Suprapubic skin (tissue), 4 donors: ENCODE measurements at regions not wholly inside any gene's neighbourhood (a gene's known extent, or its start where the extent isn't known, plus 50 kb on each side); places are given as distances from the start of the nearest gene placed in this dataset.

Experiments used
- DNase-seq, 2 donors: peaks; one replicate each; pipeline ENCODE4 v3.0.0-alpha.2; 2019; ENCODE audit warnings: low spot score in 2 of 2
- H3K27ac ChIP-seq: fragments of 200-600 bp; sonication (generic); one replicate; pipeline ENCODE4 v1.5.1; 2019
- H3K27me3 ChIP-seq: fragments of 200-600 bp; sonication (generic); one replicate; pipeline ENCODE4 v1.5.1; 2019
- H3K36me3 ChIP-seq: fragments of 200-600 bp; sonication (generic); one replicate; pipeline ENCODE4 v1.5.1; 2019
- H3K4me1 ChIP-seq: fragments of 200-600 bp; sonication (generic); one replicate; pipeline ENCODE4 v1.5.1; 2019
- H3K4me3 ChIP-seq: fragments of 200-600 bp; sonication (generic); one replicate; pipeline ENCODE4 v1.5.1; 2019; ENCODE audit warnings: mild to moderate bottlenecking
- H3K9me3 ChIP-seq: fragments of 200-600 bp; sonication (generic); one replicate; pipeline ENCODE4 v1.5.1; 2019
- EP300 ChIP-seq: sonication (generic); formaldehyde crosslinking; IDR thresholded peaks from one replicate; pipeline ENCODE4 v1.6.1; 2017; ENCODE audit warnings: antibody characterized with exemption
- POLR2A ChIP-seq, 2 donors: fragments of 450-650 bp; IDR thresholded peaks; one replicate each; pipeline ENCODE4 v1.6.1; 2017; ENCODE audit warnings: antibody characterized with exemption in 2 of 2, mild to moderate bottlenecking in 2 of 2, moderate library complexity in 2 of 2
- POLR2AphosphoS5 ChIP-seq, 3 donors: sonication (generic); formaldehyde crosslinking; IDR thresholded peaks; one replicate each; pipeline ENCODE4 v1.6.1; 2017; ENCODE audit warnings: antibody characterized with exemption in 3 of 3
- WGBS: methylation state at CpG from one replicate; pipeline ENCODE4 v1.1.5; 2018; 5-methylcytosine and 5-hydroxymethylcytosine counted together
- TF ChIP-seq, protein P1 (sequence below), 2 donors: fragments of 200-600 bp in 1 of 2; fragments of 450-650 bp in 1 of 2; sonication (generic) in 1 of 2; IDR thresholded peaks; one replicate each; pipeline ENCODE4 v1.5.1; 2016 to 2019; ENCODE audit warnings: antibody characterized with exemption in 2 of 2, mild to moderate bottlenecking in 1 of 2, moderate library complexity in 1 of 2

DNA sequence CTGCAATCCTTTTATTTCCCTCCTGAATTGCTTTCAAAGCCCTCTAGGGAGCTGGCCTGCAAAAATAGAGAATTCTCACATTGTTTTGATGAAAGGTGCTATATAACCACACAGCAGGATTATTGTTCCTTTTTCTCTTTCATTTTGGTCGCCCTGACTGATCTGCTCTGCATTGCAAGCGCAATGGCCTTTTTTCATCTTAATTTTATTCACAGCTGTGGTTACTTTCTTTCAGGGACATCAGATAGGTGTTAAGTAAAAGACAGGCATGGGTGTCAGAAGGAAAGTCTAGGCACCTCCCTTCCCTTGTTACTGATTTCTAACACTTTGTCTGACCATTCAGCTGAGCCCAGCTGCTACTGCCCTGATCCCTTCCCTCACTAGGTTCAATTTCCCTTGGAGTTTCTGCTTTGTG lies 850.5 kb upstream of the MAP3K7 start:
- H3K4me3 ChIP-seq: no peak overlapping the region
- H3K4me1 ChIP-seq: no peaks in the 10 kb centered on the region
- no peaks in the 10 kb centered on the region for H3K9me3 ChIP-seq
- TF ChIP-seq EP300 (no peak), POLR2A (IDR thresholded peaks at IDR 0.05) (no peak), POLR2AphosphoS5 (IDR thresholded peaks at IDR 0.05) (no peak)
- TF ChIP-seq, protein P1, sequence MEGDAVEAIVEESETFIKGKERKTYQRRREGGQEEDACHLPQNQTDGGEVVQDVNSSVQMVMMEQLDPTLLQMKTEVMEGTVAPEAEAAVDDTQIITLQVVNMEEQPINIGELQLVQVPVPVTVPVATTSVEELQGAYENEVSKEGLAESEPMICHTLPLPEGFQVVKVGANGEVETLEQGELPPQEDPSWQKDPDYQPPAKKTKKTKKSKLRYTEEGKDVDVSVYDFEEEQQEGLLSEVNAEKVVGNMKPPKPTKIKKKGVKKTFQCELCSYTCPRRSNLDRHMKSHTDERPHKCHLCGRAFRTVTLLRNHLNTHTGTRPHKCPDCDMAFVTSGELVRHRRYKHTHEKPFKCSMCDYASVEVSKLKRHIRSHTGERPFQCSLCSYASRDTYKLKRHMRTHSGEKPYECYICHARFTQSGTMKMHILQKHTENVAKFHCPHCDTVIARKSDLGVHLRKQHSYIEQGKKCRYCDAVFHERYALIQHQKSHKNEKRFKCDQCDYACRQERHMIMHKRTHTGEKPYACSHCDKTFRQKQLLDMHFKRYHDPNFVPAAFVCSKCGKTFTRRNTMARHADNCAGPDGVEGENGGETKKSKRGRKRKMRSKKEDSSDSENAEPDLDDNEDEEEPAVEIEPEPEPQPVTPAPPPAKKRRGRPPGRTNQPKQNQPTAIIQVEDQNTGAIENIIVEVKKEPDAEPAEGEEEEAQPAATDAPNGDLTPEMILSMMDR (IDR thresholded peaks at IDR 0.05): no peak
- H3K27me3 ChIP-seq: no peaks in the 10 kb centered on the region
- H3K36me3 ChIP-seq: no peaks in the 10 kb centered on the region
- DNase-seq: no peak
- WGBS: 68% methylated on average over 2 of the region's 2 CpGs
- no peak overlapping the region for H3K27ac ChIP-seq

DNA sequence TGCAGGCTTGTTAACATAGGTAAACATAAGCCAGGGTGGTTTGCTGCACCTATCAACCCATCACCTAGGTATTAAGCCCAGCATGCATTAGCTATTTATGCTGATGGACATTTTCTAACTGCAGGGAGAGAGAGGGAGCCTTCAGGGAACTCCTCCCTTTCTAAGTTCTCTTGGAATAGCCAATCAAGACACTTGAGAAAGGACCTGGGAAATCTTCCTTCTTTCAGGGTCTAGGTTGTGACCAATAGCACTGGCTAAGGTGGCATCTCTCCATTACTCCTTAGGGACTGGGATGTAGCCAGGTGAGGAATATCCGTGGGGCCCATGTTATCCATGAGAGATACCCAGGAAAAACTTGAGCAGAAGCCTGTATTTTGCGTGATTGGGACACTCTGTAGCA lies 849.6 kb upstream of the MAP3K7 start:
- no peak for TF ChIP-seq EP300
- no peak for TF ChIP-seq POLR2A (IDR thresholded peaks at IDR 0.05)
- TF ChIP-seq, protein P1 (IDR thresholded peaks at IDR 0.05): no peak
- TF ChIP-seq POLR2AphosphoS5 (IDR thresholded peaks at IDR 0.05): no peak
- H3K9me3 ChIP-seq: no peaks in the 10 kb centered on the region
- no peaks in the 10 kb centered on the region for H3K4me1 ChIP-seq
- no peaks in the 10 kb centered on the region for H3K36me3 ChIP-seq
- H3K27me3 ChIP-seq: no peaks in the 10 kb centered on the region
- no peak for DNase-seq
- H3K27ac ChIP-seq: no peak overlapping the region
- 79% methylated on average over 2 of the region's 2 CpGs for WGBS
- H3K4me3 ChIP-seq: no peak overlapping the region

DNA sequence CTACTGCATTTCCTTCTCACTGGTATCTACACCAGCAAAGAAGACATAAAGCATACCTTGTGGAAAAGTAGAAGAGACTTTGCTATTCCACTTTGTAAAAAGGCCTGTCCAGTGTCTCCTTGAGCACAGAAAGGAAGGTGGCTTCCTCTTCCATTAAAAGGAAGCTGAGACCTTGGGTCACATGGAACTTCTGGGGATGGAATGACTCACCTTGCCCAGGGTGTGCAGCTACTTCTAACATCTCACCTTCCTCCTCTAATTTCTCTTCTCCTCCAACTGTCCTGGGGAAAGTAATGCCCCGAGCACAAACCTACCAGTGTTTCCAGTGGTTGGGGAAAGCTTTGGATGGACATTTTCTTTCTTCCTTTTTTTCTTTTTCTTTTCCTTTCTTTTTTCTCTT lies 848.8 kb upstream of the MAP3K7 start:
- WGBS: 84% methylated on average over 1 of the region's 1 CpG
- DNase-seq: no peak
- H3K9me3 ChIP-seq: no peaks in the 10 kb centered on the region
- H3K4me1 ChIP-seq: no peaks in the 10 kb centered on the region
- H3K27me3 ChIP-seq: no peaks in the 10 kb centered on the region
- H3K4me3 ChIP-seq: no peak overlapping the region
- no peaks in the 10 kb centered on the region for H3K36me3 ChIP-seq
- TF ChIP-seq, protein P1 (IDR thresholded peaks at IDR 0.05): no peak
- TF ChIP-seq EP300 (no peak), POLR2A (IDR thresholded peaks at IDR 0.05) (no peak), POLR2AphosphoS5 (IDR thresholded peaks at IDR 0.05) (no peak)
- no peak overlapping the region for H3K27ac ChIP-seq

DNA sequence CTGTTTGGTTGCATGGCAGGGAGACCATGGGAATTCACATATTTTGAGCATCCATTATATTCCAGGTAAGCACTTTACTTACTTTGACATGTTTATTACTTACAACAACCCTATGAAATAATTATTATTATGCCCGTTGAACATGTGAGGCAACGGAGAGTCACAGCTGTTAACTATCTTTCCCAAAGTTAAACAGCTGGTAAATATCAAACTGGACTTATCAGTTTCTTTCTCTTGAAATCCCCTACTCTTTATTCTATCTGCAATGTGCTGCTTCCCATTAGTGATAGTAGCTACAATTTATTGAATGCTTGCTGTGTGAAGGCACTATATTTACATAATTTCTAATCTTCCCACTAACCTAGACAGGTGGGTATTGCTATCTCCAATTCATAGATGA lies 847.7 kb upstream of the MAP3K7 start:
- no peak for DNase-seq
- TF ChIP-seq POLR2A (IDR thresholded peaks at IDR 0.05): no peak
- TF ChIP-seq, protein P1 (IDR thresholded peaks at IDR 0.05): no peak
- no peak for TF ChIP-seq POLR2AphosphoS5 (IDR thresholded peaks at IDR 0.05)
- no peak for TF ChIP-seq EP300
- no peaks in the 10 kb centered on the region for H3K4me1 ChIP-seq
- no peaks in the 10 kb centered on the region for H3K36me3 ChIP-seq
- H3K4me3 ChIP-seq: no peak overlapping the region
- H3K27ac ChIP-seq: no peak overlapping the region
- no peaks in the 10 kb centered on the region for H3K27me3 ChIP-seq
- no peaks in the 10 kb centered on the region for H3K9me3 ChIP-seq
- WGBS: 76% methylated on average over 2 of the region's 2 CpGs

DNA sequence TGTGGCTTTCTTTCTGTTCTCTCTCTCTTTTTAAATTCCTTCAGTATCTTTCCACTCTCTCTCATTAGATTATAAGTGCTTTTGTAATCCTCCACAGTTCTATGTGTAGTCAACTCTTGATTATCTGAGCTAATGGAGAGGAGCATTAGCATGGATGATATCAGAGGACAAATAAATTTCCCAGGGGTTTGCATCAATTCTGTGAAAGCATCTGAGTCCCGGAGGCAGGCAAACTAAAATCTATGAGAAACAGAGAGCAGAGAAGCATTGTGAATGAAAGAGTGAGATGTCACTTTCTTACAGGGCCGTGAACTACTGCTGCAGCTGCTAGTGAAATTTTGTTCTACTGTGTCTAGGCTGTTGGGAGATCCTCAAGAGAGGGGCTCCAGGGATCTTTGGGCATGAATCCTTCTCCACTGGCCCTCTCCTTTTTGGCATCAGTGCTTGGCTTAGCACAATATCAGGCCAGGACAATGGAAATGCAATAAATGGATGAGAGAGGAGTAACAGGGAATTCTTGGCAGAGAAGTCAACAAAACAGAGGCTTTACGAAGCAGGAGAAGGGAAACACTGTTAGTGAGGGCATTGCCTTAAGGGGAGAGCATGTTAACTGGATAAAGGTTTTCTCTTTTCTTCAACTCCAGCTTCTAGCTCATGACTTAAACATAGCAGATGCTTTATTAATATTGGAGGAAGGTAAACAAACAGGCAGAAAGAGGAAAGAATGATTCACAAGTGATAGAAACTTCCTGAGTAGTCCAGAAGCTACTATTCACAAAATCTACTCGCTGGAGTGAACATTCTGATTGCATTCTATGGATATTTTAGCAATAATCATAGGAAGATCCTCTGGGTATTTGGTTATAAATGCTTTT lies 847.0 kb upstream of the MAP3K7 start:
- H3K4me1 ChIP-seq: no peaks in the 10 kb centered on the region
- TF ChIP-seq EP300 (no peak), POLR2AphosphoS5 (IDR thresholded peaks at IDR 0.05) (no peak), POLR2A (IDR thresholded peaks at IDR 0.05) (no peak)
- TF ChIP-seq, protein P1 (IDR thresholded peaks at IDR 0.05): no peak
- H3K27me3 ChIP-seq: no peaks in the 10 kb centered on the region
- no peaks in the 10 kb centered on the region for H3K9me3 ChIP-seq
- no peak for DNase-seq
- WGBS: 67% methylated on average over 4 of the region's 4 CpGs
- H3K36me3 ChIP-seq: no peaks in the 10 kb centered on the region
- H3K4me3 ChIP-seq: no peak overlapping the region
- H3K27ac ChIP-seq: no peak overlapping the region
